ENCODE measurements at regions not wholly inside any gene's neighbourhood (a gene's known extent, or its start where the extent isn't known, plus 50 kb on each side); places are given as distances from the start of the nearest gene placed in this dataset.

- TF ChIP-seq TEAD4 (IDR thresholded peaks at IDR 0.05) (no peak), RAD21 (IDR thresholded peaks at IDR 0.05; ENCODE audit: low read depth) (no peak), MAX (IDR thresholded peaks at IDR 0.05) (no peak), EGR1 (IDR thresholded peaks at IDR 0.05) (no peak), TCF12 (IDR thresholded peaks at IDR 0.05; ENCODE audit: low read depth) (no peak), CEBPB (IDR thresholded peaks at IDR 0.05) (no peak), EP300 (IDR thresholded peaks at IDR 0.05; ENCODE audit: borderline replicate concordance) (no peak), ZBTB7A (IDR thresholded peaks at IDR 0.05; ENCODE audit: low read depth) (no peak), REST (IDR thresholded peaks at IDR 0.05; ENCODE audit: low read depth) (no peak), FOXM1 (IDR thresholded peaks at IDR 0.05; ENCODE audit: borderline replicate concordance, low read depth) (no peak), CREB1 (IDR thresholded peaks at IDR 0.05; ENCODE audit: low read depth) (no peak), USF1 (IDR thresholded peaks at IDR 0.05) (no peak), TAF1 (IDR thresholded peaks at IDR 0.05; ENCODE audit: low read depth) (no peak), NFIC (IDR thresholded peaks at IDR 0.05) (no peak)
These were observed 290.2 kb downstream of the OSR1 start for GRCh38 chr2:19068206-19068605.

GRCh38 chr2:19062370-19062769 lies 296.1 kb downstream of the OSR1 start:
- no peak for TF ChIP-seq NFIC (IDR thresholded peaks at IDR 0.05)
- TF ChIP-seq TEAD4 (IDR thresholded peaks at IDR 0.05), result no peak
- no peak for TF ChIP-seq RAD21 (IDR thresholded peaks at IDR 0.05; ENCODE audit: low read depth)
- TF ChIP-seq CREB1 (IDR thresholded peaks at IDR 0.05; ENCODE audit: low read depth), result no peak
- TF ChIP-seq ZBTB7A (IDR thresholded peaks at IDR 0.05; ENCODE audit: low read depth), result no peak
- no peak for TF ChIP-seq TAF1 (IDR thresholded peaks at IDR 0.05; ENCODE audit: low read depth)
- no peak for TF ChIP-seq MAX (IDR thresholded peaks at IDR 0.05)
- no peak for TF ChIP-seq USF1 (IDR thresholded peaks at IDR 0.05)
- TF ChIP-seq FOXM1 (IDR thresholded peaks at IDR 0.05; ENCODE audit: borderline replicate concordance, low read depth), result no peak

- TF ChIP-seq EP300 (IDR thresholded peaks at IDR 0.05; ENCODE audit: borderline replicate concordance), result no peak
- peak; percentile 41; the same call in 1 of the 2 replicates for TF ChIP-seq ZBTB7A (IDR thresholded peaks at IDR 0.05; ENCODE audit: low read depth)
- peak; percentile 76 for TF ChIP-seq TEAD4 (IDR thresholded peaks at IDR 0.05)
- TF ChIP-seq USF1 (IDR thresholded peaks at IDR 0.05), result no peak
These were observed 299.3 kb downstream of the OSR1 start for GRCh38 chr2:19059076-19059475.

GRCh38 chr2:19051203-19051831 lies 307.1 kb downstream of the OSR1 start:
- TF ChIP-seq ZBTB7A (IDR thresholded peaks at IDR 0.05; ENCODE audit: low read depth) (no peak), YY1 (IDR thresholded peaks at IDR 0.05; ENCODE audit: low read depth) (no peak), CEBPB (IDR thresholded peaks at IDR 0.05) (no peak), NFIC (IDR thresholded peaks at IDR 0.05) (no peak), EGR1 (IDR thresholded peaks at IDR 0.05) (no peak), RAD21 (IDR thresholded peaks at IDR 0.05; ENCODE audit: low read depth) (no peak), REST (IDR thresholded peaks at IDR 0.05; ENCODE audit: low read depth) (no peak), TAF1 (IDR thresholded peaks at IDR 0.05; ENCODE audit: low read depth) (no peak), TEAD4 (IDR thresholded peaks at IDR 0.05) (no peak), USF1 (IDR thresholded peaks at IDR 0.05) (no peak), FOXM1 (IDR thresholded peaks at IDR 0.05; ENCODE audit: borderline replicate concordance, low read depth) (no peak), TCF12 (IDR thresholded peaks at IDR 0.05; ENCODE audit: low read depth) (no peak)

GRCh38 chr2:19050354-19050753 lies 308.1 kb downstream of the OSR1 start:
- TF ChIP-seq EGR1 (IDR thresholded peaks at IDR 0.05) (no peak), USF1 (IDR thresholded peaks at IDR 0.05) (no peak), NFIC (IDR thresholded peaks at IDR 0.05) (no peak), TAF1 (IDR thresholded peaks at IDR 0.05; ENCODE audit: low read depth) (no peak), CREB1 (IDR thresholded peaks at IDR 0.05; ENCODE audit: low read depth) (no peak), EP300 (IDR thresholded peaks at IDR 0.05; ENCODE audit: borderline replicate concordance) (no peak), MAX (IDR thresholded peaks at IDR 0.05) (no peak), YY1 (IDR thresholded peaks at IDR 0.05; ENCODE audit: low read depth) (no peak), TEAD4 (IDR thresholded peaks at IDR 0.05) (no peak), REST (IDR thresholded peaks at IDR 0.05; ENCODE audit: low read depth) (no peak), ZBTB7A (IDR thresholded peaks at IDR 0.05; ENCODE audit: low read depth) (no peak), RAD21 (IDR thresholded peaks at IDR 0.05; ENCODE audit: low read depth) (no peak), CEBPB (IDR thresholded peaks at IDR 0.05) (no peak)
